OCI-LY1 (cell line): ENCODE measurements at regions not wholly inside any gene's neighbourhood (a gene's known extent, or its start where the extent isn't known, plus 50 kb on each side); places are given as distances from the start of the nearest gene placed in this dataset.
"Not testable (repeated sequence)": the region's sequence is repeated elsewhere in the genome, so short reads cannot be mapped to it uniquely, and the experiment has no call there.

ENCODE experiments used
- H2AFZ ChIP-seq: fragments of 200-600 bp; sonication (generic), shearing (Covaris generic); 2 replicates; pipeline ENCODE4 v1.6.0; 2014; ENCODE audit warnings: antibody characterized with exemption, mild to moderate bottlenecking, low read length
- H3F3A ChIP-seq: fragments of 200-600 bp; sonication (generic), shearing (Covaris generic); 2 replicates; pipeline ENCODE4 v1.6.0; 2014; ENCODE audit warnings: mild to moderate bottlenecking, antibody characterized with exemption, low read length, moderate library complexity; ENCODE audit not compliant: insufficient read depth
- H3K27ac ChIP-seq: fragments of 200-600 bp; sonication (generic); 2 replicates; pipeline ENCODE4 v1.5.1; 2014; ENCODE audit warnings: low read length, mixed run types, mild to moderate bottlenecking, low read depth; ENCODE audit not compliant: poor library complexity, severe bottlenecking
- H3K27me3 ChIP-seq: fragments of 200-600 bp; sonication (generic); 2 replicates; pipeline ENCODE4 v1.6.0; 2014; ENCODE audit warnings: antibody characterized with exemption, mild to moderate bottlenecking, low read length, moderate library complexity; ENCODE audit not compliant: insufficient read depth
- H3K36me3 ChIP-seq: fragments of 200-600 bp; sonication (generic); 2 replicates; pipeline ENCODE4 v1.6.1; 2014; ENCODE audit warnings: mild to moderate bottlenecking, antibody characterized with exemption, low read length, moderate library complexity, mixed read lengths; ENCODE audit not compliant: insufficient read depth
- H3K4me1 ChIP-seq: fragments of 200-600 bp; sonication (generic); 2 replicates; pipeline ENCODE4 v1.5.1; 2014; ENCODE audit warnings: mild to moderate bottlenecking, low read length, moderate library complexity; ENCODE audit not compliant: insufficient read depth, severe bottlenecking
- H3K4me2 ChIP-seq: fragments of 200-600 bp; sonication (generic), shearing (Covaris generic); 2 replicates; pipeline ENCODE4 v1.6.1; 2014; ENCODE audit warnings: low read length
- H3K4me3 ChIP-seq: fragments of 200-600 bp; sonication (generic); 2 replicates; pipeline ENCODE4 v1.5.1; 2014; ENCODE audit warnings: low read length, low read depth, mild to moderate bottlenecking, mixed read lengths; ENCODE audit not compliant: poor library complexity, severe bottlenecking
- H3K79me2 ChIP-seq: fragments of 200-600 bp; shearing (Covaris generic); 2 replicates; pipeline ENCODE4 v1.6.1; 2016; ENCODE audit warnings: mixed run types, low read length, mixed read lengths; ENCODE audit not compliant: insufficient read depth
- H3K9ac ChIP-seq: fragments of 200-600 bp; sonication (generic), shearing (Covaris generic); 2 replicates; pipeline ENCODE4 v1.6.1; 2014; ENCODE audit warnings: mild to moderate bottlenecking, low read length, mixed read lengths
- H3K9me2 ChIP-seq: fragments of 200-600 bp; sonication (generic), shearing (Covaris generic); 2 replicates; pipeline ENCODE4 v1.6.1; 2014; ENCODE audit warnings: low read depth, mild to moderate bottlenecking, low read length, mixed read lengths
- H3K9me3 ChIP-seq: fragments of 200-600 bp; shearing (Covaris generic); 2 replicates; pipeline ENCODE4 v1.6.1; 2014; ENCODE audit warnings: low read length, mixed read lengths
- H4K20me1 ChIP-seq: fragments of 200-600 bp; sonication (generic), shearing (Covaris generic); 2 replicates; pipeline ENCODE4 v1.6.0; 2016; ENCODE audit warnings: mild to moderate bottlenecking, low read length; ENCODE audit not compliant: insufficient read depth
- EZH2 ChIP-seq: fragments of 200-600 bp; sonication (generic), shearing (Covaris generic); IDR thresholded peaks from 2 replicates; pipeline ENCODE4 v1.8.0; 2017; ENCODE audit warnings: borderline replicate concordance, mixed run types, mild to moderate bottlenecking, antibody characterized with exemption, low read length, moderate library complexity, mixed read lengths
- TF ChIP-seq, protein P1 (sequence below): fragments of 200-600 bp; sonication (generic), shearing (Covaris generic); IDR thresholded peaks from 2 replicates; pipeline ENCODE4 v1.5.1; 2017; ENCODE audit warnings: mild to moderate bottlenecking, antibody characterized with exemption, low read length, moderate library complexity, mixed read lengths

DNA sequence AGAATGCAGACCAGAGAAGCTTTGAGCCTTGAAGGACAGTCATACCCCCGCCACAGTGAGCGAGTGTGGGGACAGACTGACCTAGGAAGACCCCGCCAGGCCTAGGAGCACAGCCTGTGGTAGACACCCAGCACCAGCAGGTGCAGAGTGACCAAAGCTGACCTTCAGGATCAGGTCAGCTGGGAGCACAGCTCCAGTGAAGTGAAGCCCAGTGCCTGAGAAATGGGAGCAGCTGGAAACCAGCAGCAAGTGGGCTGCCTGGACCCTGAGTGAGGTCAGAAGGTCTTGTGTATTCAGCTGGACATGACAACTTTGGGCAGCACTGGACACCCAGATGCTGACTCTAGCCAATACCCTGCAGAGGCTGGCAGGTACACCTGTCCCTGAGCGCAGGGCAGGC is 268.9 kb downstream of the TEX29 start:
- no peaks in the 10 kb centered on the region for H4K20me1 ChIP-seq
- no peak overlapping the region for H3K27ac ChIP-seq
- H3K4me1 ChIP-seq: no peaks in the 10 kb centered on the region
- no peak overlapping the region for H3K9ac ChIP-seq
- no peaks in the 10 kb centered on the region for H3F3A ChIP-seq
- no peaks in the 10 kb centered on the region for H3K36me3 ChIP-seq
- H3K9me3 ChIP-seq: no peaks in the 10 kb centered on the region
- H3K27me3 ChIP-seq: no peaks in the 10 kb centered on the region
- no peak overlapping the region for H3K4me3 ChIP-seq
- no peak overlapping the region for H3K4me2 ChIP-seq
- H2AFZ ChIP-seq: no peak overlapping the region
- H3K9me2 ChIP-seq: no peaks in the 10 kb centered on the region
- TF ChIP-seq, protein P1, sequence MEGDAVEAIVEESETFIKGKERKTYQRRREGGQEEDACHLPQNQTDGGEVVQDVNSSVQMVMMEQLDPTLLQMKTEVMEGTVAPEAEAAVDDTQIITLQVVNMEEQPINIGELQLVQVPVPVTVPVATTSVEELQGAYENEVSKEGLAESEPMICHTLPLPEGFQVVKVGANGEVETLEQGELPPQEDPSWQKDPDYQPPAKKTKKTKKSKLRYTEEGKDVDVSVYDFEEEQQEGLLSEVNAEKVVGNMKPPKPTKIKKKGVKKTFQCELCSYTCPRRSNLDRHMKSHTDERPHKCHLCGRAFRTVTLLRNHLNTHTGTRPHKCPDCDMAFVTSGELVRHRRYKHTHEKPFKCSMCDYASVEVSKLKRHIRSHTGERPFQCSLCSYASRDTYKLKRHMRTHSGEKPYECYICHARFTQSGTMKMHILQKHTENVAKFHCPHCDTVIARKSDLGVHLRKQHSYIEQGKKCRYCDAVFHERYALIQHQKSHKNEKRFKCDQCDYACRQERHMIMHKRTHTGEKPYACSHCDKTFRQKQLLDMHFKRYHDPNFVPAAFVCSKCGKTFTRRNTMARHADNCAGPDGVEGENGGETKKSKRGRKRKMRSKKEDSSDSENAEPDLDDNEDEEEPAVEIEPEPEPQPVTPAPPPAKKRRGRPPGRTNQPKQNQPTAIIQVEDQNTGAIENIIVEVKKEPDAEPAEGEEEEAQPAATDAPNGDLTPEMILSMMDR: no peak
- TF ChIP-seq EZH2: no peak
- no peaks in the 10 kb centered on the region for H3K79me2 ChIP-seq

DNA sequence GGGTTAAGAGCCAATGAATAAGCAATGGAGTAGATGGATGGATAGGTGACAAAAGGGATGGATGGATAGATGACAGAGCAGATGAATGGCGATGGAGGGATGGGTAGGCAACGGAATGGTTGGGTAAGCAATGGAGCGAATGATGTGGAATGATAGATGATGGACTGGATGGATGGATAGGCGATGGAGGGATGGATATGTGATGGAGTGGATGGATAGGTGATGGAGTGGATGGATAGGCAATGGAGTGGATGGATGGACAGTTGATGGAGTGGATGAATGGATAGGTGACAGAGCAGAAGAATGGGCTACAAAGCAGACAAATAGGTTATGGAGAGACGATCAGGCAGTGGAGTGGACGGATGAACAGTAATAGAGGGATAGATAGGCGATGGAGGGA is 269.6 kb downstream of the TEX29 start:
- Histone ChIP-seq H4K20me1 (no peaks in the 10 kb centered on the region), H3K79me2 (no peaks in the 10 kb centered on the region), H3K4me1 (no peaks in the 10 kb centered on the region), H3K36me3 (no peaks in the 10 kb centered on the region), H3K9me2 (no peaks in the 10 kb centered on the region), H3K9ac (no peak overlapping the region), H3K9me3 (no peaks in the 10 kb centered on the region), H2AFZ (no peak overlapping the region), H3F3A (no peaks in the 10 kb centered on the region), H3K27me3 (no peaks in the 10 kb centered on the region), H3K27ac (no peak overlapping the region), H3K4me2 (no peak overlapping the region), H3K4me3 (no peak overlapping the region)
- no peak for TF ChIP-seq EZH2
- TF ChIP-seq, protein P1: no peak

DNA sequence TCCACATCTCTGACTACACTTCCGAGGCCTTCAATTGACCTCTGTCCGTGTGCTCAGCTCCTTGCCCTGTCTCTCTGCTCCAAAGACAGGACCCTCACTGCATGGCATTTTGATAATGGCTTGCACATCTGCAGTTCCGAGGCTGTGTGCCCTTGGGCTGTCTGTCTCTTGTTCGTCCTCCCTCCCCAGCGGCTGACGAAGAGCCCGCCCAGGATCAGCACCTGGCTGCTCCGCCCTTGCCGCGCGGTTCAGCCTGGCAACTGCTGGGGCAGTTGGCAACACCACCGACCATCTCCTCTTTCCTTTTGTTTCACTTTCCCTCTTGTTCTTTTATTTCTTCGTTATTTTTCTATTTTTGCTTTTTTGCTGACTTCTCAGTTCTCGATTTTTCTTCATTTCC is 270.4 kb downstream of the TEX29 start:
- Histone ChIP-seq H3K9ac (no peak overlapping the region), H3K4me1 (no peaks in the 10 kb centered on the region), H3K4me2 (no peak overlapping the region), H3F3A (no peaks in the 10 kb centered on the region), H3K27ac (no peak overlapping the region), H3K4me3 (no peak overlapping the region), H3K9me2 (no peaks in the 10 kb centered on the region), H3K79me2 (no peaks in the 10 kb centered on the region), H3K9me3 (no peaks in the 10 kb centered on the region), H3K27me3 (no peaks in the 10 kb centered on the region), H3K36me3 (no peaks in the 10 kb centered on the region), H4K20me1 (no peaks in the 10 kb centered on the region), H2AFZ (no peak overlapping the region)
- TF ChIP-seq, protein P1: no peak
- TF ChIP-seq EZH2: no peak

DNA sequence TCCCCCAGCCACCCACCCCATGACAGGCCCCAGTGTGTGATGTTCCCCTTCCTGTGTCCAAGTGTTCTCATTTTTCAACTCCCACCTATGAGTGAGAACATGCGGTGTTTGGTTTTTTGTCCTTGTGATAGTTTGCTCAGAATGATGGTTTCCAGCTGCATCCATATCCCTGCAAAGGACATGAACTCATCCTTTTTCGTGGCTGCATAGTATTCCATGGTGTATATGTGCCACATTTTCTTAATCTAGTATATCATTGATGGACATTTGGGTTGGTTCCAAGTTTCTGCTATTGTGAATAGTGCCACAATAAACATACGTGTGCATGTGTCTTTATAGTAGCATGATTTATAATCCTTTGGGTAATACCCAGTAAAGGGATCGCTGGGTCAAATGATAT is 273.0 kb downstream of the TEX29 start:
- not testable (repeated sequence) for H3K4me2 ChIP-seq, H3K79me2 ChIP-seq, H3K9me3 ChIP-seq, H3K27ac ChIP-seq, H2AFZ ChIP-seq, H3K4me1 ChIP-seq, H3F3A ChIP-seq, H3K9me2 ChIP-seq, H3K4me3 ChIP-seq, H3K9ac ChIP-seq, H4K20me1 ChIP-seq, H3K36me3 ChIP-seq, H3K27me3 ChIP-seq
